ENCODE measurements at regions not wholly inside any gene's neighbourhood (a gene's known extent, or its start where the extent isn't known, plus 50 kb on each side); places are given as distances from the start of the nearest gene placed in this dataset.

DNA sequence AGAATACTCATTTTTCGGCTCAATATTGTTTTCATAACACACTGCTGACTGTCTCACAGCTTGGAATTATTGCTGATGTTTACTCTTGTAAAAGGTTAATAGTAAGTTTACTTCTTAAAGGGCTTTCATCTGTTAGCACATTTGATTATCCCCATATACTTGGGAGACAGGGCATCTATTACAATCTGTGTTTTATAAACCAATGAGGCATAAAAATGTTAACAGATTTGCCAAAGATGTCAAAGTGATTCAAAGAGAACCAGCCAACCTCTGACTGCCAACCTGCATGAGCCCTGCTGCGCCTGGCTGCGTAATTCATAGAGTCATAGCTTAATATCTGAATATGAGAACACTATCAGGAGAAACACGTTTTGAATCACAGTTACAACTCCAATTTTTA lies 665.6 kb downstream of the TRIML1 start:
- no peak for DNase-seq (ENCODE audit: low read depth in 1 of 2, low spot score in 1 of 2)

DNA sequence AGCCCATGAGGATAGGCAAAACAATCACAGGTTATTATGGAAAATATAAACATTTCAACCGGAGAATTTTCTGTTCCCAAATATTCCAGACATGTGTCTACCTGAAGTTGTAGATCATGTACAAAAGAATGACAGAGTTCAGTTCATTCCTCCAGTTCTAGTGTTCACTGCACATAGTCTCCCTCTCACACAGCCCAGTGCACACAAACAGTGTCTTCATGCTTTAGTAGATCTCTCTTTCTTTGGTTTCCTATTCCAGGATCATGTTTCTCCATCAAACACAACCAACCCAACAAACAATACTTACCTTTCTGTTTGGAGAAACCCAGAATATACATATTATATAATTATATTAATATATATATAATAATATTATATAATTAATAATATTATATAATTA lies 671.9 kb downstream of the TRIML1 start:
- no peak for DNase-seq (ENCODE audit: low read depth in 1 of 2, low spot score in 1 of 2)

DNA sequence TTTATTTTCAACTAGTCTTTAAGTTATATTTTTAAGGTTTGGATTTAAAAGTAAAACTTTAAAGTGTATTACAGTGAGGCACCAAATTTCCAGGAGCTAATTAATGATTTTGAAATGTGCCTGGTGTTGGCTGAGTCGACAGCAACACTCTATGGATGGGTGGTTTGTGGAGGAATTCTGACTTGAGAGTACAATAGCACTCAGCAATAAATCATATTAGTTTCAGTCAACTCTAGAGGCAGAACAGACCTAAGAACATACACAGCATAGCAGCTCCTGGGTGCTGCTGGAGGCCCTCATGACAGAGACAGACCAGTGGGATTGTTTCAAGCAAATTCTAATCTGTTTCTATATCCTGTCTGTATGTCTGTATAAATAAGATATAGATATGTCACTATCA lies 673.4 kb downstream of the TRIML1 start:
- DNase-seq (ENCODE audit: low read depth in 1 of 2, low spot score in 1 of 2) = no peak

DNA sequence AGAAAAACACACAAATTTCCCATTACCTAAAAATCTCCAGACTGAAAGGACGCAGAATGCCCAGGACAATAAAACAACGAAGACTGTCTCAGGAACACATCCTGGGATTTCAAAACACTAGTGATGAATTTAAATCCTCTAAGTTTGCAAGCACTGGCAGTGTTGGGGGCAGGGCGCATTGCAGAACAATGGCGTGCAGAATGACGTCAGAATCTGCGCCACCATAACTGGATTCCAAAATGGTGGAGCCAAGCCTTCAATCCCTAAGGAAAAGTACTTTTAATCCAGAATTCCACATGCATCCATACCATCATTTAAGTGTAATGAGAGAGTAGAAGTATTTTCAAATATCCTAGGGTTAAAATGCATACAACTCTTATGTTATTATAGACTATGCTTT lies 679.1 kb downstream of the TRIML1 start:
- DNase-seq (ENCODE audit: low read depth in 1 of 2, low spot score in 1 of 2) = no peak

DNA sequence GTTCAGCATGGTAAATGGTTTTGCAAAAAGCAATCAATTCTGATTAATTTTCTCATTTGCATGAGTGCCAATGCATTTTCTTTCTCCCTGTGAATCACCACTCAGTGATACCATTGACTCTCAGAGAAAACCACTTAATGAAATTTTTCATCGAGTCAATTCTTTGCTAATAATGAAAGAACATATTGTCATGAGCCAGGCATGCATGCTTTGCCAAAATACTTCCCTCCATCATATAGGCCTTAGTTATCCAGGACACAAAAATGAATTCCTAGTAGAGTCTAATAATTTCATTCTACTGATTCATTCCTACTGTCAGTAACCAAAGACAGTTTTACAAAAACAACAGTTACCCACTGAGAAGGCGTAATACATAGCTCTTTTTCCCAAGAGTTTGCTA lies 680.0 kb downstream of the TRIML1 start:
- DNase-seq (ENCODE audit: low read depth in 1 of 2, low spot score in 1 of 2) = no peak

DNA sequence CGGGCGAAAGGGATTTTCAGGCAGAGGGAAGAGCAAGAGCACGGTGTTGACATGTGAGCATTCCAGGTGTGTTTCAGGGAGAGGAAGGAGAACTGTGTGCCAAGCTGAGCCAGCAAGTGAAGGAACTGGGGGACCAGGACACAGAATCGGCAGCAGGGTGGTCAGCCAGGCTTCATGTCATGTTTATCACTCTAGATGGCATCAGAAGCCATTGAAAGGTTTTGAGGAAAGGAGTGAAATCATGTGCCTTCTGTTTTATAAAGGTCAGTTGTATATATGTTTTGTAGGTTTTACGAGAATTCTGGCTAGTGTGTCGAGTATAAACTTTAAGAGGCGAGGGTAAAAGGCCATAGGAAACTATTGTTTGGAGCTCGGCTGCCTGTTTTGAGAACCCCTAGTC lies 682.3 kb downstream of the TRIML1 start:
- DNase-seq (ENCODE audit: low read depth in 1 of 2, low spot score in 1 of 2) = no peak

DNA sequence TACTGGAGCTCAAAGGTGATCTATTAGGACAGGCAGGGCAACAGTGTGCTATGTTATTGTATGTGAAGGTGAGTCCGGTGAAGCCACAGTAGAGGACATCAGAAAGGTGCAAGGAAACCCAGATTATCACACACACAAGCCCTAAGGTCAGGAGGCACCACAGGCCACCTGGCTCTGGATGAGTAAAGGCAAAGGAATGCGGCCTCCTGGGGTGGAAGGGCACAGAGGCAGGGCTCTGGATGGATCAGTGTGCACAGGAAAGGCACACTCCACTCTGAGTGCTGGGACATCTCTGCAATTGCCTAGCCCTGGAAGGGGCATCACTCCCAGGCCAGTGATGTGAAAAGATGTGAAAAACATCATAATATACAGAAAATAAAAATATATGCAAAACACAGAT lies 683.5 kb downstream of the TRIML1 start:
- DNase-seq (ENCODE audit: low read depth in 1 of 2, low spot score in 1 of 2) = no peak

DNA sequence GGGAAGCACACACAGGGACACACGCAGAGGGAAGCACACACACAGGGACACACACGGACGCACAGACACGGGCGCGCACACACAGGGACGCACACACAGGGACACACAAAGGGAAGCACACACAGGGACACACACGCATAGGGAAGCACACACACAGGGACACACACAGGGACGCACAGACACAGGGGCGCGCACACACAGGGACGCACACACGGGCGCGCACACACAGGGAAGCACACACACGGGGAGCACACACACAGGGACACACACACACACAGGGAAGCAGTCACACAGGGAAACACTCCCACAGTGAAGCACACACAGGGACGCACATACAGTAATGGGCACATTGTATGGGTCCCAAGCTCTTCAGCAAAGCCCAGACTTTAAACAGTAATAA lies 685.3 kb downstream of the TRIML1 start:
- no peak for DNase-seq (ENCODE audit: low read depth in 1 of 2, low spot score in 1 of 2)

DNA sequence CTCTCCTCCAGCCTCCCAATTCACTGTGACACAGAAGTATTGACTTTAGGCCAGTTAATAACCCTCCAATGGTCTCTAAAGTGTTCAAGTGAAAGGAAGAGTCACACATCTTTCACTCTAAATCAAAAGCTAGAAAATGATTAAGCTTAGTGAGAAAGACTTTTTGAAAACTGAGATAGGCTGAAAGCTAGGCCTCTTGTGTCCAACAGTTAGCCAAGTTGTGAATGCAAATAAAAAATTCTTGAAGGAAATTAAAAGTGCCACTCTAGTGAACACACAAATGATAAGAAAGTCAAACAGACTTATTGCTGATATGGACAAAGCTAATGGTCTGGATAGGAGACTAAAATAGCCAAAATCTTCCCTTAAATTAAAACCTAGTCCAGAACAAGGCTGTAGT lies 687.2 kb downstream of the TRIML1 start:
- no peak for DNase-seq (ENCODE audit: low read depth in 1 of 2, low spot score in 1 of 2)

DNA sequence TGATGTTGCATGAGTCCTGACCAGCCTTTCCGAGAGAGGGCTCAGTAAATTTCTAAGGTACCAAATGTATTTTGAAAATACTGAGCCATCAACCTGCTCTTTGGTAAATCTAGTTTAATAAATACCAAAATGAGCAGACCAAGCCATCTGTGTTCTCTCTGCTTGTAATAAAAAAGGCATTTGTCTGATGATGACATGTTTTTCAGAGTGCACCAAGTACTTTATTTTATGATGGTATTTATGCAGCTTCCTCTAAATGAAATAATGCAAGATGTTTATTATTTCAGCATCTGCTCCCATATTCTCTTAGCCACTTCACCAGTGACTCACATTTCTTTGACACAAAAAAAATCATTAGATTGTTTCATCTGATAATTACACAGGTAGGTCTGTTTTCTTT lies 700.5 kb downstream of the TRIML1 start:
- no peak for DNase-seq (ENCODE audit: low read depth in 1 of 2, low spot score in 1 of 2)

DNA sequence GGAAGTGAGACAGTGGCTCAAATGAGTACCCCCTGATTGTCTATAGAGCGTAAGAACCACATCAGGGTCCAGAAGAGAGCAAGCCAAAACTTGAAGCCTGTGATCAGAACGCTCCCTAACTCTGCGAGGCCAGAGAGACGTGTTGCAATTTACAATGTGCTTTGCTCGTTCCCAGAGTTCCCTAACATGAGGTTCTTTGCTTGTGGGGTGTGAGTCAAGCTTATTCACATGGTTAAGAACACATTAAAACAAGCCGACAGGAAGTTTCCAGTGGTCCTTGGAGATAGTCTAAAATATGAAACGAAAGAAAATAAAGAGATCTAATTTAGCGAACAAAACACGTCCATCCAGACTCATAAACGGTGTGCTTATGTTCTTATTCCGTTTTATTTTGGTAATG lies 702.3 kb downstream of the TRIML1 start:
- no peak for DNase-seq (ENCODE audit: low read depth in 1 of 2, low spot score in 1 of 2)

DNA sequence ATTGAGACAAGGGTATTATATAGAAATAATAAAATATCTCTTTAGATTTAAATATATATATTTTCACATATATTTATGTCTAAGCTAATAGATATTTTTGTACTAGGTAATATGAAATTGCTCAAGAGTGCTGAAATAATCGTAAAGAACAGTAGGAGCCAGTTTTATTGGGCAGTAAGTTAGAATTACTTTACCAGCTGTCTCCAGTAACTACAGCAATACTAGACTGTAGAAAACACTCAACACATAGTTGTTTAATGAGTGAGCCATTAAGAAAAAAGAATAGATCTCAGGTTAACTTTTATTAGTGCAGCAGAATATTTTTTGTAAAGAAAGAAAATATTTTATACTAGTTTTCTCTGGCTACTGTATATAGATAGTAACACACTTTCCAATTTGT lies 715.2 kb downstream of the TRIML1 start:
- DNase-seq (ENCODE audit: low read depth in 1 of 2, low spot score in 1 of 2) = no peak

DNA sequence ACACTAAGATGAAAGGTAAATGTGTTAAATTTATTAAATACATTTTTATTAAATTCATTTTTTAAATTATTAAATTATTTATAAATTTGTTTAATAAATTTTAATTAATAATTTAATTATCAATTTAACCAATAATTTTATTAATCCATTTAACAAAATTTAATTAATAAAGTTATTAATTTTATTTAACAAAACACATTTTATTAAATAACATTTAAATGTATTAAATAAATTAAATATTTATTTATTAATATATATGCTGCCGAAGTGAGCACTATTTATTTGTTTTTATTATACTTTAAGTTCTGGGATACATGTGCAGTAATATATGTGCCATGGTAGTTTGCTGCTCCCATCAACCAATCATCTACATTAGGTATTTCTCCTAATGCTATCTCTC lies 719.5 kb downstream of the TRIML1 start:
- no peak for DNase-seq (ENCODE audit: low read depth in 1 of 2, low spot score in 1 of 2)

DNA sequence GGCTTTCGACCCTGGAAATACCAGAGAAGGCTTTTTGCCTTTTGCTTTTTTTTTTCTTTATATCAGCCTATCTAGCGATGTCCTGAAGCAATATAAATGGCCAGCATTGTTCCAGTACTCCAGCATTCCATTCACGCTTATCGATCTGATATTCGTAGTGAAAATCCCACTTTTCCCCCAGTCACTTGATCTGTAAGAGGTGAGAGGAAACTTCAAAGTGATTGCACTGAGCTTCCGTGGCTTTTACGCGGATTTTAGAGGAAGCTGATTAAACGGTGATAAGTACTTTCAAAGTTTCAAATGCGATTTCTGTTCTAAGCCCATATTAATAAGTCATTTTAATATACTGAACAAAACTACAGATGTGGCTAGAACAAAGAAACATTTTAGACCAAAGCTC lies 725.5 kb downstream of the TRIML1 start:
- no peak for DNase-seq (ENCODE audit: low read depth in 1 of 2, low spot score in 1 of 2)

DNA sequence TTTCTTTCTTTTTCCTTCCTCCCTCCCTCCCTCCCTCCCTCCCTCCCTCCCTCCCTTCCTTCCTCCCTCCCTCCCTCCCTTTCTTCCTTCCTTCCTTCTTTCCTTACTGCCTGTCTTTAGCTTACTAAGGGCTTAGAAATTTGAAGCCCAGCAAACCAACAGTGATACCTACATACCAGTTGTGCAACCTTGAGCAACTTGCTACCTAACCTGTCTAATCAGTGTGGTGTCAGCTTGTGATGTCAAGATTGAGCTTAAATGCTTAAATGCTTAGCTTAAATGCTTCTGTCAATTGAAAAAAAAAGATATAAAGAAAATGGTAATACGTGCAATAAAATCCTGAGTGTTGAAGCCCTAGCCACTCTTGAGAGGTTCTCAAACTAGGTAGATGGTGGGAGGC lies 728.6 kb downstream of the TRIML1 start:
- no peak for DNase-seq (ENCODE audit: low read depth in 1 of 2, low spot score in 1 of 2)

DNA sequence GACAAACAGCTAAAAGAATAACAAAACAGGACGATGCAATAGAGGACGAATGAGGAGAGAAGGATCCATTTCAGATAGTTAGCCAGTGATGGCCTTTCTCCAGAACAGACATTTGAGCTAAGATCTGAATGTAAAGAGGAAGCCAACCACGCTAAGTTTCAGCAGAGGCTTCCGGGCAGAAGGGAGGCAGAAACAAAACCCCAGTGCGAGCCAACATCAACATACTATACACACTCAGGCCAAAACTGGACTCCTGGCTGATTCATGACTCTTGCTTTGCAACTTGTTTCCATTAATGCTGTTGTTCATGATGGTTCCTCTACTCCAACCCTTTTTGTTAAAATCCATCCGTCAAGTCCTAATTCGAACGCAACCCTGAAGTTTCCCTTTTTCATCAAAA lies 730.3 kb downstream of the TRIML1 start:
- DNase-seq (ENCODE audit: low read depth in 1 of 2, low spot score in 1 of 2) = no peak

DNA sequence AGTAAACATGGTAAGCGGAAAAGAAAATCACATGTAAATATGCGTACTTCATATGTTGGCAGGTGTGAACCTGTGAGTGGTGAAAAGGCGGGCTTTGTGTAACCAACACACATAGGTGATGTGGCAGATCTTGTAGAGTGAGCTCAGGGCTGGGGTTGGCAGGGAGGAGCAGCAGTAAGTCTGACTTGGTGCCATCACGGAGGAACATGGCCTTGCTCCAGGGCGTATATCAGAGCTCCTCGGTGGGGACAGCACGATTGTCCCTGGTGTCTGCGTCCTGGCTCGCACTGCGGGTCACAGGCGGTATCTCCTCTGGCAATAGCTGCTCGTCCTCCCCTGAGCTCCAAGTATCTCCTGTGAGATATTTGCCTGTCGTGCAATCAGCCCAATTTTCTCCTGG lies 733.6 kb downstream of the TRIML1 start:
- no peak for DNase-seq (ENCODE audit: low read depth in 1 of 2, low spot score in 1 of 2)

DNA sequence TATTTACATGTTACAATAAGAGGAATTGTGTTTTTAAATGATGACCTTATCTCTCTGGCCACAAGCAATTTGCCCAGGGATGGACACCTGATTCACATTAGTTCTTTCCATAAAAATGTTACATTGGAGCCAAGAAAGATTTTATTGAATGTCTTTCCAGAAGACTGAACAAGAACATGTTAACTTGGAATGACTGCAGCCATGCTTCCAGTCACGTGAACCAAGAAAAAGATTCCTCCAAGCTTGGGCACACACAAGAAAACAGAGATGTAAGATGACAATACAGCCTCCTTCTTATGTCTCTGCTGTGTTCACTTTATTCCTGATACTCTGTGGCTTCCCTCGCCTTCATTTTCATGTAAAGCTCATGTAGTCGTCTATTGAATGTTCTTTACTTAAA lies 737.6 kb downstream of the TRIML1 start:
- no peak for DNase-seq (ENCODE audit: low read depth in 1 of 2, low spot score in 1 of 2)

DNA sequence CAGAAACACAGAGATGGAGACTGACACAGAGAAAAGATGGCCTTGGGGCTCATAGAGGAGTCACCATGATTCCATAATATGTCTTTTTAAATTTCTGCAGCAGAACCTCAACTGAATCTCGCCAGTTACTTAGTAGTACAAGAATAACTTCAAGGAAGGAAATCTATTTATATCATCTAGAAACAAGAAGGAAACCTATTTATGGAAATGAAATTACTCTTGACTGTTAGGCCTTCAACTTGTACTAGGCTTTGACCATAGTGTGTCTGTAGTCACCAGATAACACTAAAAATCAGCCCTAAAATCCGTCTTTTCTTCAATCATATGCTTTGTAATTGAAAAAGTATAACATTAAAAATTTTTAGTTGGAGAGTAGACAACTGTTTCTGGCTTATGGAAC lies 740.4 kb downstream of the TRIML1 start:
- no peak for DNase-seq (ENCODE audit: low read depth in 1 of 2, low spot score in 1 of 2)

DNA sequence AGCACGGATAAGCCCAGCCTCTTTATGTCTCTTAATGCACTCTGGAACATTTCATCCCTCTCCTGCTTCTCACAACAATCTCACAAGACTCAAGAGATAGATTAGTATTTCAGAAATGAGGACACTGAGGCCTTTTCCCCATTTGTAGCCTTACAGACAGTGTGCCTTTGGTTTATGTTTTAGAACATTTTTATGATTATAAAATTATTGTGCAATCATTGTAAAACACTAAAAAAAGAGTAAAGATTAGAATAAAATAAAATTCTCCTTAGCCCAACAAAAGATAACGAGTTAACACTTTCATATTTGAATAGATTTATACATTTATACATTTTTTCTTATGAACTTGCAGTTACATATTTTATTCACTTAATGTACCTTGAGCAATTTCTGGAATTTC lies 748.7 kb downstream of the TRIML1 start:
- DNase-seq (ENCODE audit: low read depth in 1 of 2, low spot score in 1 of 2) = no peak

DNA sequence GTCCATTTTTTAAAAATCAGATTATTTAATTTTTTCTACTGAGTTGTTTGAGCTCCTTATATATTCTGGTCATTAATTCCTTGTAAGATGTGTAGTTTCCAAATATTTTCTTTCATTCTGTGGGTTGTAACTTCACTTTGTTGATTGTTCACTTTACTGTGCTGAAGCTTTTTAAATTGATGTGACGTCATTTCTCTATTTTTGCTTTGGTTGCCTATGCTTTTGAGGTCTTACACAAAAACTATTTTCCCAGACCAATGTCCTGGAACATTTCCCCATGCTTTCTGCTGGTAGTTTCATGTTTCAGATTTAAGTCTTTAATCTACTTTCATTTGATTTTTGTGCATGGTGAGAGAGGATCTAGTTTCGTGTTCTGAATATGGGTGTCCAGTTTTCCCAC lies 753.6 kb downstream of the TRIML1 start:
- DNase-seq (ENCODE audit: low read depth in 1 of 2, low spot score in 1 of 2) = no peak

DNA sequence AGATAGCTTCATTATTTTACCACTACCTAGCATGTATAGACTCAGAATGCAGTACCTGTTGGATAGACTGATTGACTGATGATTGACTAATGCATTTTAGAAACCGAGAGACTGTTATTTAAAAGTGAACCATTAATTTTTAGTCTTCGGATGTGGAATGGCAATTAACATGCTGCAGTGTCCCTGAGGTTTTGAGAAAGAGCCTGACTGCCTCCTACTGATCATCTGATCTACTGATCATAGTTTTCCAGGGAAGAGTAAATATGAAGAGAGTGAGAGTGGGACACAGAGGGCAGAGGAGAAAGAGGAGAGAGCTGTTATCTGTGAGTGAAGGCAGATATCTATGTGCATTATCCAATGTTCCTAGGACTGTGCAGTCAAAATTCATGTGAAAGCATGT lies 764.7 kb downstream of the TRIML1 start:
- DNase-seq (ENCODE audit: low read depth in 1 of 2, low spot score in 1 of 2) = no peak

DNA sequence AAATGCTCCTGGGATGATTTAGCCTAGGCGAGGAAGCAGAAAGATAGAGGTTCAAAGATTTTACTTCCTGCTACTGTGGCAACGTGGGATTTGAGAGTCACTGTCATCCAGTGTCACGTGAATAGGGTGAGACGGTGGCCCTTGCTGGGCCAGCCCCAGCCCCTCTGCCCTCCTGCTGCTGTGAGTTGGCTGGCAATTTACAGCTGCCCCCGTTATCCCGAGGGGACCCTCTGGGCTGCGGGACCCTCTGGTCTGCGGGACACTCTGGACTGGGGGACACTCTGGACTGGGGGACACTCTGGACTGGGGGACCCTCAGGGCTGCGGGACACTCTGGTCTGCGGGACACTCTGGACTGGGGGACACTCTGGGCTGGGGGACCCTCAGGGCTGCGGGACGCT lies 765.4 kb downstream of the TRIML1 start:
- DNase-seq (ENCODE audit: low read depth in 1 of 2, low spot score in 1 of 2) = no peak

DNA sequence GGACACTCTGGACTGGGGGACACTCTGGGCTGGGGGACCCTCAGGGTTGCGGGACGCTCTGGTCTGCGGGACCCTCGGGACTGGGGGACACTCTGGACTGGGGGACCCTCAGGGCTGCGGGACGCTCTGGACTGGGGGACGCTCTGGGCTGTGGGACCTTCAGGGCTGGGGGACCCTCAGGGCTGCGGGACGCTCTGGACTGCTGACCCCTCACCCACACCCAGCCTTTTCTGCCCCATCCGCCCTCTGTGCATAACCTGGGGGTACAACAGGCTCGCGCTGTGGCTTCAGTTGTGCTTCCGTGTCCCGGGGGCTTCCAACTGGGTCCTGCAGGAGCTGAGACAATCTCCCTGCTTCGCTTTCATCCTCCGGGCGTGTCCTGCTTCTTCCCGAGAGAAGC lies 766.0 kb downstream of the TRIML1 start:
- DNase-seq (ENCODE audit: low read depth in 1 of 2, low spot score in 1 of 2) = no peak
